Cerebellar cortex (tissue), 1 donor: ENCODE measurements at regions not wholly inside any gene's neighbourhood (a gene's known extent, or its start where the extent isn't known, plus 50 kb on each side); places are given as distances from the start of the nearest gene placed in this dataset.

Experiments used
- DNase-seq: peaks from one replicate; pipeline ENCODE4 v3.0.0-alpha.2; 2015; ENCODE audit warnings: low spot score

- DNase-seq: no peak
Observed at GRCh38 chr18:78772360-78773302, 207.0 kb upstream of the SALL3 start.

- DNase-seq: no peak
Observed at GRCh38 chr18:78773303-78773755, 206.3 kb upstream of the SALL3 start.

- DNase-seq: no peak
Observed at GRCh38 chr18:78773819-78774218, 205.8 kb upstream of the SALL3 start.

GRCh38 chr18:78774741-78775141, 204.9 kb upstream of the SALL3 start:
- DNase-seq: no peak

- DNase-seq: no peak
Observed at GRCh38 chr18:78776151-78776550, 203.5 kb upstream of the SALL3 start.

DNA sequence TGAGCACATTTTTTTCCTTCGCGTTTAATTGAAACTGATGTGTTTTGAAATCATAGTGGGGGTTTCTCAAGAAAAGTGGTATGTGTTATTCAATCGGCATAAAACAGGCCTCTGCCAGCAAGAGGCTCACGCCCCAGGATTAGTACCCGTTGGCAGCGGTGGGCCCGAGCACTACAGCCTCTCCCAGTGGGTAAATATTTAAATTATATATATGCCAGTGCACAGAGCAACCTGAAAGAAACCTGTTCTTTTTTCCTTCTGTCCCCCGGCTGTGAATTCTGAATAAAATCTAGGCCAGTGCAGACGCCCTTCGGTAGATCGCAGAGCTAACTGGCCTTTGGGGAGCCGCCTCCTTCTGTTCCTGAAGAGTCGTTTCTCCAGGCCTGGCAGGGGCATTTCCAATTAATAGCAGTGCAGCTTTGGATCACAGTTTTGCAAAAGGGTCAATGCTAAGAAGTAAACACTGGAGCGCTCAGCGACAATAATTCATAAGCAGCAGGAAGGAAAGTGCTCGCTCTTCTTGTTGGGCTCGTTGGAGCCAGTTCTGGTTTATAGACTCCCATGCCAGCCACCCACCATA, 202.8 kb upstream of the SALL3 start:
- DNase-seq: no peak

DNA sequence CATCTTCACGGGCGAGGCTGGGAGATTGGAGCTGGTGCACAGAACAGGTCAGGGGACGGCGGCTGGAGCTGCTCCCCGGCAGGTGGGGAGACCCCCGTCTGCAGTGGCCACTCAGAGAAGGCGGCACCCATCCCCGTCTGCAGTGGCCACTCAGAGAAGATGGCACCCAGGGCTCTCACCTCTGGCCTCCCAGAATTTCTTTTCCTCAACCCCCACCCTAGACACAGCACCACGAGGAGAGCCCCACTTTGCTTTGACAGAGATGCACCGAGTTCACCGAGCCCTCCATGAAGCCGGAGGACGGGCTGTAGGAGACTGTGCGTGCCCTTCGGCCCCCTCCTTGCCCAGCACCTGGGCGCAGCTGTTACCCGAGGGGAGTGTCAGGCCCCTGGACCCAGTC, 201.6 kb upstream of the SALL3 start:
- no peak for DNase-seq

GRCh38 chr18:78778651-78779050, 201.0 kb upstream of the SALL3 start:
- DNase-seq: no peak

DNA sequence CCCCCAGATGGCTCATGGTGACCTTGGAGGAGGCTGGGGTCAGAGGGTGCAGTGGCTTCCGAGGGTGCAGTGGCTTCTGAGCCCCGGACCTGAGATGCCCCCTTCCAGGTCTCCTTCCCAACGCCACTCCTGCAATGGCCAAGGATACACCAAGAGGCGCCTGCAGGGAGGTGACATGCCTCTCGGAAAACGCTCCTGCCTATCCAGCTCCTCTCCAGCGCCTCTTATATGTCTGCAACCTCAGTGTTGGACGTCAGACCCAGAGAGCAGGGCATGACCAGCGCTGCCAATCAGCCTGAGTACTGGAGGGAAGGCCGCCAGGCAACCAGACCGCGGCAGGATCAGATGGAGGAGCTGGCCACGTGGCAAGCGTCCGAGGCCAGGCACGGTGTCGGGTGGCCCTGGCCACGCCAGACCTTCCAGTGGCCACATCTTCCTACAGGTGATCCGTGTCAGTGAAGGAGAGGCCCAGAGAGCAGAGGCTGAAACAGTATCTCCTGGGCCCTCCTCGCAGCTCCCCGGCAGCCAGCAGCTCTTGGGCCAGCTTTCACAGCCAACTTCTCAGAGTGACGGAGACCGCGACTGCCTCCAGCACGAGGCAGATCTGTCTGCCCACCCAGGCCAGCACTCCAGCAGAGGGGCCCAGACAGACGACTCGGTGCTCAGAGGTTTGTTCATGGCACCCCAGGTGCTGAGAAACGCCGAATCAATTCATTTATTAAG, 199.5 kb upstream of the SALL3 start:
- DNase-seq: no peak

DNA sequence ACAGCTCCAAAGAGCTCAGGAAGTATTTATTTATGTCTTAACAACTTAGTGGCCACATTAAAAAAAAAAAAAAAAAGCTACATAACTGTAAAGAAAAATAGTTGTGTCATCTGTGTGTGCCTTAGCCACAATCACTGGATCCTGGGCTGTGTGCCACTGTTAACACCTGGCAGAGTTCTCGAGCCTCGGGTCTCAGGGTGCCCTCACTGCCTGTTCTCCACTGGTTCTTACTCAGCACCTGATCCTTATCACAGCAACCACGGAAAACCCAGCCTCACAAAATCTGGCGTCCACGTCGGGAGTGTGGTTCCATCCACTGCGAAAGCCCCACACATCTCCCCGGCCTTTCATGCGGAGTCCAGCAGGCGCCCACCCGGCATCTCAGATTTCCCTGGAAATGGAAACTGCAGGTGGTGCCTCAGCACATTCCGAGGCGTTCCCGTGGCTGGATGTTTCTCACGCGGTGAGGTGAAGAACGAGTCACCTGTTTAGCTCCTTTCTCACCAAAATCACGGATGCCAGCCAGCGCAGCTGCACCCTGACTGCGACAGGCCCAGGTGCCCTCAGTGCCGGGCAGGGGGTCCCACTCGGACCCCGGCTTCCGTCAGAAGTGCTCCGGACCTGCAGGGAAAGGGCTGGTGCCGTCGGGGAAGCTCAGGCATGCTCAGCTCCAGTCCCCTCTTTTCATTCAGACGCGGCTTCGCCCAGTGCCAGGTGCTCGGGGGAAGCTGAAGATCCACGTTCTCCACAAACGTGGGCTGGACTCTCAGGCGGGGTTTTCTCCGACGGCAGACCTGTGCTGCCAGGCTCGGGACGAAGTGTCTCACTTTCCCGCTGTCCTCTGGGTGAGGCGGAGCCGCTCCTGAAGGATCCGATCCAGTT, 198.7 kb upstream of the SALL3 start:
- no peak for DNase-seq

DNA sequence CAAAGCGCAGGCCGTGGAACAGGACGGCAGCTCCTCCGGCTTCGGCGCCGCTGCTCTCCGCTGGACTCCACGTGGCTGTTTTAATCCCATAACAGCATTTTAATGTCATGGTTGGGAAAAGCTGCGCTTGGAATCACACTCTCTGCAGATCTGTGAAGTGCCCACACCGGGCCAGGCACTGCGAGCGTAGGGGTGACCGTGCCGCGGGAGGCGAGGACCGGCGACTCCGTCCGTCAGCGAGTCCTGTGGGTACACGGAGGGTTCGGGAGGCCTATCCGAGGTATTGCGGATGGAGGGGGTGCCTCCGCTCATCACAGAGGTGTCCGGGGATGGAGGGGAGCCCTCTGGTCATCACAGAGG, 198.0 kb upstream of the SALL3 start:
- DNase-seq: no peak

GRCh38 chr18:78782951-78783563, 196.6 kb upstream of the SALL3 start:
- DNase-seq: no peak

DNA sequence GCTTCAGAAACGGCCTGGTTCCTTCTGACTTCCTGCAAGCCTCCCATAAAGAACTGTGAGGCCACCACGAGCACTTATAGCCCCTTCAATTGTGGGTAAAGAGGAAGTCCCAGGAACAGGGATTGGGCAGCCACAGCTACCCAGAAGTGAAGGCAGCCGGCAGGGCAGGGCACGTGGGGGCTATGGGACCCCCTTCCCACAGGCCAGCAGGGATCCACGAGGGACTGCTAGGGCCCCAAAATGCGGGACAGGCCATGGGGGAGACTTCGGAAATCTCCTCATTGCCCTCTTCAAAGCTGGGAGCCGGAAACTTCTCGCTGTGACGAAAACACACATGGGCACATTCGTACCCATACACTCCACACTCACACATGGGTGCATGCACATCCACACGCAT, 196.1 kb upstream of the SALL3 start:
- no peak for DNase-seq

DNA sequence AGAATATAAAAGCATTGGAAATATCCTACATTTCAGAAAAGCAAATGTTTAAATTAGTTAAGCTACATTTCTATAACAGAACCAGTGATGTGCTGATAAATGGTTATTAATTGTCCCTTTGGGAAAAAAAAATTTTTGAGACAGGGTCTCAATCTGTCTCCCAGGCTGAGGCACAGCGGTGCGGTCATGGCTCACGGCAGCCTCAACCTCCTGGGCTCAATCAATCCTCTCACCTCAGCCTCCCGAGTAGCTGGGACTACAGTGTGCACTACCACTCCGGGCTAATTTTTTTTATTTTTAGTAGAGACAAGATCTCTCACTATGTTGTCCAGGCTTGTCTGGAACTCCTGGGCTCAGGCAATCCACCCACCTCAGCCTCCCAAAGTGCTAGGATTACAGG, 194.8 kb upstream of the SALL3 start:
- DNase-seq: no peak

DNA sequence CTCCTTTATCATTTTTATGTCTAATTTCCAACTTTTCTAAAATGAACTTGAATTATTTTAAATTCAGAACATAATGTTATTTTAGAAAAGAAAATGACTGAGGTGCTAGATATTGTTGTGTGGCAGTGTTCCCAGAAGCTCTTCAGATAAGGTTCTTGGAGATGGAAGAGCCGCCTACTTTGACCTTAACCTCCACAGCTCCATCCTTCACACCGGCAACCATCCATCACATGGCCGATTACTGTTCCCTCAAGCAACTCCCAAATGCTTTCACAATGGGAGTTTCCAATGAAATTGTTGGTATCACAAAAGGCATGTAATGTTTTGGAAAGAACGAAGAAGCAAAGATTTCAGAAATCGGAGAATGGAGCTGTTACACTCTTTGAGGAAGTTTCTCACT, 193.9 kb upstream of the SALL3 start:
- DNase-seq: no peak

DNA sequence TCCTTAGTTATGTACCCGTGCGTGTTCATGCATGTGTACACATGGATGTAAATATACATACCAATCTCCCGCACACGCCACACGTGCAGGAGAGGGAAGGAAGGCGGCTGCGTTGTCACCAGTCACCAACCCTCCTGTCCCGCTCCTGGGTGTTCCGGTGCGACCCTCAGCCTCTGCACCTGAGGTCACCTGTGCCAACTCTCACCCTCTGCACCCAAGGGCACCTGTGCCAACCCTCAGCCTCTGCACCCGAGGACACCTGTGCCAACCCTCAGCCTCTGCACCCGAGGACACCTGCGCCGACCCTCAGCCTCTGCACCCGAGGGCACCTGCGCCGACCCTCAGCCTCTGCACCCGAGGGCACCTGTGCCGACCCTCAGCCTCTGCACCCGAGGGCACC, 192.8 kb upstream of the SALL3 start:
- DNase-seq: no peak

GRCh38 chr18:78787751-78788150, 191.9 kb upstream of the SALL3 start:
- DNase-seq: no peak

- DNase-seq: no peak
Observed at GRCh38 chr18:78788161-78788560, 191.5 kb upstream of the SALL3 start.

DNA sequence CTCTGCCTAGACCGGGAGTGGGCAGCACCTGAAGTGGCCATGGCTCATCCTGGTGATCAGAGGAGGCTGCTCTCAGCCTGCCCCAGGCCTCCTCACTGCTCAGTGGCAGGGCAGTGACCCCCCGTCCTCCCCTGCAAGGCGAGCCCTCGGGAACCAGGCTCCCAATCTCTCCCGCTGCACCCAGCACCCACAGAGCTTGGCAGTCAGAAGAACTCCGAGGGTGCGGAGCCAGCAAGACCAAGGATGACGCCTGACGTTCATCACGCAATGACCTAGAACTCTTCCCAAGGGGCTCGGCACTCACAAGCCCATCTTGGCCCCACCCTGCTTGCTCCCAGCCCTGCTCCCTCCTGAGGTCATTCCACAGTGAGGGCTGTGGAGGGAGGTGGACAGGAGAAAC, 189.8 kb upstream of the SALL3 start:
- DNase-seq: no peak

- DNase-seq: no peak
Observed at GRCh38 chr18:78790511-78790910, 189.1 kb upstream of the SALL3 start.

DNA sequence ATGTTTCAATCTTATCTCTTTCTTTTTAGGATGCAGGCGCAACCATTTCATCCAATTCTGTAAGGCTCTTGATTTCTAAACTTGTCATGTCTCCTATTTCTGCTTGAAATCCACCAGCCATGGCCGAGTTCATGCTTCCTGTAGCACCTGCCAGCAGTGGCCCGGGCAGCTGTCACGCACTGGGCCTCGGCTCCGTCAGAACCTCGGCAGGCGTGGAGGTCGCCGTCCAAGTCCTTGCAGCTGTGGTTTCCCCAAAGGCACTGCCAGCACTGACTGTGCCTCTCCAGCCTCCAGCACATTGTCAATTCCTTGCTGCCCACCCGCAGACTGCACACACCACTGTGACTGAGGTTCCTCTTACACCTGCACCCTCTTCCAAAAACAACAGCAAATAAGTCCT, 188.7 kb upstream of the SALL3 start:
- no peak for DNase-seq

- no peak for DNase-seq
Observed at GRCh38 chr18:78792094-78792493, 187.5 kb upstream of the SALL3 start.
